HepG2 (cell line): ENCODE measurements at regions not wholly inside any gene's neighbourhood (a gene's known extent, or its start where the extent isn't known, plus 50 kb on each side); places are given as distances from the start of the nearest gene placed in this dataset.

Source experiments
- ATF2 ChIP-seq: sonication (generic); formaldehyde crosslinking; IDR thresholded peaks from 2 replicates; pipeline ENCODE4 v1.4.0; 2020; ENCODE audit warnings: missing genetic modification reagents
- HDAC6 ChIP-seq: fragments of 200-600 bp; sonication (generic); IDR thresholded peaks from 2 replicates; pipeline ENCODE4 v1.7.0; 2017; ENCODE audit warnings: mild to moderate bottlenecking, antibody characterized with exemption, low read length, low read depth
- MIER2 ChIP-seq: IDR thresholded peaks from 2 replicates; pipeline ENCODE4 v1.6.1; 2016; ENCODE audit warnings: missing biosample characterization, missing genetic modification reagents
- NFE2L1 ChIP-seq: sonication (generic); formaldehyde crosslinking; IDR thresholded peaks from 2 replicates; pipeline ENCODE4 v1.4.0; 2020; ENCODE audit warnings: missing genetic modification reagents, mild to moderate bottlenecking, borderline replicate concordance
- SP1 ChIP-seq, 2 experiments: fragments of 450-650 bp in 1 of 2; sonication (generic) in 1 of 2; formaldehyde crosslinking in 1 of 2; IDR thresholded peaks; 2 replicates each; pipeline versions ENCODE4 v1.4.0 to v1.6.1; 2016 to 2020; ENCODE audit warnings: missing genetic modification reagents in 1 of 2
- YY1 ChIP-seq: IDR thresholded peaks from 2 replicates; pipeline ENCODE4 v1.6.1; 2011; ENCODE audit warnings: low read length, low read depth, moderate library complexity, mild to moderate bottlenecking; ENCODE audit not compliant: insufficient read depth, insufficient replicate concordance
- ZNF484 ChIP-seq: sonication (generic); formaldehyde crosslinking; IDR thresholded peaks from 2 replicates; pipeline ENCODE4 v1.5.1; 2020; ENCODE audit warnings: mild to moderate bottlenecking, low read depth, missing genetic modification reagents, borderline replicate concordance
- ZNF7 ChIP-seq: IDR thresholded peaks from 2 replicates; pipeline ENCODE4 v1.6.1; 2016; ENCODE audit warnings: missing biosample characterization, missing genetic modification reagents
- ZNF724P ChIP-seq: sonication (generic); formaldehyde crosslinking; IDR thresholded peaks from 2 replicates; pipeline ENCODE4 v1.8.0; 2022; ENCODE audit warnings: missing genetic modification reagents, borderline replicate concordance
- TF ChIP-seq, protein P1 (sequence below): sonication (generic); formaldehyde crosslinking; IDR thresholded peaks from 2 replicates; pipeline ENCODE4 v1.5.0; 2020; ENCODE audit warnings: mild to moderate bottlenecking, missing genetic modification reagents, moderate library complexity
- TF ChIP-seq, protein P2 (sequence below), 2 experiments: sonication (generic) in 1 of 2; formaldehyde crosslinking in 1 of 2; IDR thresholded peaks; 2 replicates each; pipeline versions ENCODE4 v1.4.0 to v1.6.1; 2018 to 2020; ENCODE audit warnings: missing genetic modification reagents in 2 of 2, borderline replicate concordance in 1 of 2, low read depth in 1 of 2, mild to moderate bottlenecking in 1 of 2, missing biosample characterization in 1 of 2
- TF ChIP-seq, protein P3 (sequence below), 2 experiments: sonication (generic) in 1 of 2; formaldehyde crosslinking in 1 of 2; IDR thresholded peaks; 2 replicates each; pipeline versions ENCODE4 v1.4.0 to v1.6.1; 2016 to 2020; ENCODE audit warnings: borderline replicate concordance in 1 of 2, low read depth in 1 of 2, mild to moderate bottlenecking in 1 of 2, missing genetic modification reagents in 1 of 2

DNA sequence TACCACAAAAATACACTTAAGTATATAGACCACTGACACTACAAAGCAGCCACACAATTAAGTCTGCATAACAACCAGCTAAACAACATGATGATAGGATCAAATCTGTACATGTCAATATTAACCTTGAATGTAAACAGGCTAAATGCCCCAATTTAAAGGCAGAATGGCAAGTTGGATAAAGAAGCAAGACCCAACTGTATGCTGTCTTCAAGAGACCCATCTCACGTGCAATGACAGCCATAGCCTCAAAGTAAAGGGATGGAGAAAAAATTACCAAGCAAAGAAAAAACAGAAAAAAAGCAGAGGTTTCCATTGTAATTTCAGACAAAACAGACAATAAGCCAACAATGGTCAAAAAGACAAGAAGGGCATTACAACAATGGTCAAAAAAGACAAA is 77.3 kb upstream of the APC start:
- TF ChIP-seq ATF2 (CRISPR knock-in tag): no peak
- no peak for TF ChIP-seq YY1
- TF ChIP-seq NFE2L1: no peak
- TF ChIP-seq HDAC6: no peak
- TF ChIP-seq, protein P1, sequence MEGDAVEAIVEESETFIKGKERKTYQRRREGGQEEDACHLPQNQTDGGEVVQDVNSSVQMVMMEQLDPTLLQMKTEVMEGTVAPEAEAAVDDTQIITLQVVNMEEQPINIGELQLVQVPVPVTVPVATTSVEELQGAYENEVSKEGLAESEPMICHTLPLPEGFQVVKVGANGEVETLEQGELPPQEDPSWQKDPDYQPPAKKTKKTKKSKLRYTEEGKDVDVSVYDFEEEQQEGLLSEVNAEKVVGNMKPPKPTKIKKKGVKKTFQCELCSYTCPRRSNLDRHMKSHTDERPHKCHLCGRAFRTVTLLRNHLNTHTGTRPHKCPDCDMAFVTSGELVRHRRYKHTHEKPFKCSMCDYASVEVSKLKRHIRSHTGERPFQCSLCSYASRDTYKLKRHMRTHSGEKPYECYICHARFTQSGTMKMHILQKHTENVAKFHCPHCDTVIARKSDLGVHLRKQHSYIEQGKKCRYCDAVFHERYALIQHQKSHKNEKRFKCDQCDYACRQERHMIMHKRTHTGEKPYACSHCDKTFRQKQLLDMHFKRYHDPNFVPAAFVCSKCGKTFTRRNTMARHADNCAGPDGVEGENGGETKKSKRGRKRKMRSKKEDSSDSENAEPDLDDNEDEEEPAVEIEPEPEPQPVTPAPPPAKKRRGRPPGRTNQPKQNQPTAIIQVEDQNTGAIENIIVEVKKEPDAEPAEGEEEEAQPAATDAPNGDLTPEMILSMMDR: no peak
- TF ChIP-seq SP1 (IDR thresholded peaks at IDR 0.05): no peak
- TF ChIP-seq SP1 (CRISPR knock-in tag; IDR thresholded peaks at IDR 0.05): no peak
- TF ChIP-seq ZNF484 (CRISPR knock-in tag): no peak
- TF ChIP-seq ZNF724P (CRISPR knock-in tag): no peak
- no peak for TF ChIP-seq MIER2
- TF ChIP-seq ZNF7: no peak
- TF ChIP-seq, protein P2, sequence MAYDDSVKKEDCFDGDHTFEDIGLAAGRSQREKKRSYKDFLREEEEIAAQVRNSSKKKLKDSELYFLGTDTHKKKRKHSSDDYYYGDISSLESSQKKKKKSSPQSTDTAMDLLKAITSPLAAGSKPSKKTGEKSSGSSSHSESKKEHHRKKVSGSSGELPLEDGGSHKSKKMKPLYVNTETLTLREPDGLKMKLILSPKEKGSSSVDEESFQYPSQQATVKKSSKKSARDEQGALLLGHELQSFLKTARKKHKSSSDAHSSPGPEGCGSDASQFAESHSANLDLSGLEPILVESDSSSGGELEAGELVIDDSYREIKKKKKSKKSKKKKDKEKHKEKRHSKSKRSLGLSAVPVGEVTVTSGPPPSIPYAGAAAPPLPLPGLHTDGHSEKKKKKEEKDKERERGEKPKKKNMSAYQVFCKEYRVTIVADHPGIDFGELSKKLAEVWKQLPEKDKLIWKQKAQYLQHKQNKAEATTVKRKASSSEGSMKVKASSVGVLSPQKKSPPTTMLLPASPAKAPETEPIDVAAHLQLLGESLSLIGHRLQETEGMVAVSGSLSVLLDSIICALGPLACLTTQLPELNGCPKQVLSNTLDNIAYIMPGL (CRISPR knock-in tag; IDR thresholded peaks at IDR 0.05; ENCODE audit: borderline replicate concordance in 1 of 2, low read depth in 1 of 2): no peak
- TF ChIP-seq, protein P3, sequence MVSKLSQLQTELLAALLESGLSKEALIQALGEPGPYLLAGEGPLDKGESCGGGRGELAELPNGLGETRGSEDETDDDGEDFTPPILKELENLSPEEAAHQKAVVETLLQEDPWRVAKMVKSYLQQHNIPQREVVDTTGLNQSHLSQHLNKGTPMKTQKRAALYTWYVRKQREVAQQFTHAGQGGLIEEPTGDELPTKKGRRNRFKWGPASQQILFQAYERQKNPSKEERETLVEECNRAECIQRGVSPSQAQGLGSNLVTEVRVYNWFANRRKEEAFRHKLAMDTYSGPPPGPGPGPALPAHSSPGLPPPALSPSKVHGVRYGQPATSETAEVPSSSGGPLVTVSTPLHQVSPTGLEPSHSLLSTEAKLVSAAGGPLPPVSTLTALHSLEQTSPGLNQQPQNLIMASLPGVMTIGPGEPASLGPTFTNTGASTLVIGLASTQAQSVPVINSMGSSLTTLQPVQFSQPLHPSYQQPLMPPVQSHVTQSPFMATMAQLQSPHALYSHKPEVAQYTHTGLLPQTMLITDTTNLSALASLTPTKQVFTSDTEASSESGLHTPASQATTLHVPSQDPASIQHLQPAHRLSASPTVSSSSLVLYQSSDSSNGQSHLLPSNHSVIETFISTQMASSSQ (IDR thresholded peaks at IDR 0.05; ENCODE audit: low read depth): no peak
- TF ChIP-seq, protein P3 (CRISPR knock-in tag; IDR thresholded peaks at IDR 0.05; ENCODE audit: borderline replicate concordance): no peak
